Large intestine (tissue), 3 donors: ENCODE measurements at regions not wholly inside any gene's neighbourhood (a gene's known extent, or its start where the extent isn't known, plus 50 kb on each side); places are given as distances from the start of the nearest gene placed in this dataset.

ENCODE experiments used
- DNase-seq, 2 donors: peaks; one replicate each; pipeline versions ENCODE4 v3.0.0 to v3.0.0-alpha.2; 2013
- H3K27ac ChIP-seq: one replicate; pipeline ENCODE4 v1.5.1; 2013; ENCODE audit warnings: low read length
- H3K27me3 ChIP-seq: 2 replicates; pipeline ENCODE4 v1.6.1; 2013; ENCODE audit warnings: low read length; ENCODE audit not compliant: control insufficient read depth, insufficient read depth
- H3K36me3 ChIP-seq: 2 replicates; pipeline ENCODE4 v1.6.1; 2013; ENCODE audit warnings: low read length; ENCODE audit not compliant: control insufficient read depth, insufficient read depth
- H3K4me1 ChIP-seq: one replicate; pipeline ENCODE4 v1.6.1; 2013; ENCODE audit warnings: low read length; ENCODE audit not compliant: control insufficient read depth, insufficient read depth
- H3K4me3 ChIP-seq: one replicate; pipeline ENCODE4 v1.5.1; 2013; ENCODE audit warnings: low read length
- H3K9me3 ChIP-seq: one replicate; pipeline ENCODE4 v1.6.1; 2013; ENCODE audit warnings: mild to moderate bottlenecking, low read depth, low read length, moderate library complexity; ENCODE audit not compliant: control insufficient read depth
- WGBS: methylation state at CpG from one replicate; pipeline ENCODE4 v1.1.5; 2013; ENCODE audit warnings: low lambda C conversion rate; ENCODE audit not compliant: insufficient coverage; 5-methylcytosine and 5-hydroxymethylcytosine counted together

DNA sequence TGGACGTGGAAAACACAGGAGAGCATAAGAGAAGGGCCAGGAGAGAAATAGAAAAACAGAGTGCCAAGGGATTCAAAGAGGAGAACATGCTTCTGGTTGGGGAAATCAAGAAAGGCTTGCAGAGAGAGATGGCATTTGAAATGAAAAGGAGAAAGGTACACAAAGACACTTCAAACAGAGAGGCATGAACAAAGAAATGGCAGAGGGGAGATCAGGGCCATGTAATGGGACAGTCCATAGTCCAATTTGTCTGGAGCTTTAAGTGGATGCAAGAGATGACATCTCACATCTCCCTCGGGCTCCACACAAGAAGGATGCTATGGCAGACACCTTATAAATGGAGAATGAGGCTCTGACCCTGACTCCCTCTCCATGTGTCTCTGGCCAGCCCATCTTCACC lies 331.1 kb downstream of the MLLT3 start:
- WGBS, result 57% methylated on average over 1 of the region's 2 CpGs
- Histone ChIP-seq H3K4me3 (no peak overlapping the region), H3K9me3 (no peaks in the 10 kb centered on the region), H3K36me3 (no peaks in the 10 kb centered on the region), H3K27ac (no peak overlapping the region), H3K27me3 (no peaks in the 10 kb centered on the region), H3K4me1 (no peaks in the 10 kb centered on the region)
- no peak for DNase-seq

GRCh38 chr9:20290257-20290656 lies 332.0 kb downstream of the MLLT3 start:
- no peak for DNase-seq
- WGBS, result no CpG with 5 or more reads among the region's 6 CpGs
- H3K9me3 ChIP-seq, result no peaks in the 10 kb centered on the region
- H3K27me3 ChIP-seq, result no peaks in the 10 kb centered on the region
- no peaks in the 10 kb centered on the region for H3K4me1 ChIP-seq
- H3K4me3 ChIP-seq, result no peak overlapping the region
- no peak overlapping the region for H3K27ac ChIP-seq
- no peaks in the 10 kb centered on the region for H3K36me3 ChIP-seq

DNA sequence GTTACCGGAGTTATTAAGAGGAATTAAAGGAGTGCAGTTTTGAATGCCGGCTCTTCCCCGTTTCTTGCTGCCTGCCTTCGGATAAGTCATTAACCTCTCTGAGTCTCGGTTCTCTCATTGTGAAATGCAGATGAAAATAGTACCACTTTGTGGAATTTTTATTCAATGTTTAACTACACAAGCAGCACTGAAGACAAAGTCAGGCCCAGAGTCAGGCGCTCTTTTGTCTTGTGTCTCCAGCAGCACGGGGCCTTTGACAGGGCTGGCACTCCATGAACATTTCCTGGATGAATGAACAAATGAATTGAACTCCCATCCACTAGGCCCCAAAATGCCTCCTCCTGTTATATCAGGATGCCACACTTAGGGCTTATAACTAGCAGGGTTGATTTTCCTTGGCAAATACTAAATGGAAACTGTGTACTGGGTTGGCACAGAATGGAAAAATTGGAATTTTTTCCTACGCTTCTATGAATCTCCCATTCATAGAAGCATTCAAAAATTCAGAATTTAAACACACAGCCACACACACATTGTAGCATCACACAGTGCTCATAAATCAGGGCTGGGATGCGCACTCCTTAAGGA lies 332.8 kb downstream of the MLLT3 start:
- Histone ChIP-seq H3K27me3 (no peaks in the 10 kb centered on the region), H3K36me3 (no peaks in the 10 kb centered on the region)

DNA sequence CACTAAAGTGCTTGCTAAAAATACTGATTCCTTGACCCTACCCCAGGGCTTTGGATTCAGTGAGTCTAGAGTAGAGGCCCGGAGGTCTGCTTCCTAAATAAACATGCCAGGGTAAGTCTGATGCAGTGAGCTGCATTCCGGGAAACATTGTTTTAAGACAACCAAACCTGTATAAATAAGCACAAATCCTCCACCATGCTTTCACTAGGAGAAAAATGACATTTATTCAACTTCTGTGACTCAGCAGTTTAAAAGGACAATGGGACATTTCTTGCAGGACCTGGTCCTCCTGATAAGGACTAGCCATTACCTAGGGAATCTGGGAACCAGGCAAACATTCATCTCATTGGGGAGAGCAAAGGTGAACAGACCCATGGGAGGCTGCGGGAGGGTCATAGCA lies 335.3 kb downstream of the MLLT3 start:
- Histone ChIP-seq H3K27me3 (no peaks in the 10 kb centered on the region), H3K9me3 (no peaks in the 10 kb centered on the region), H3K36me3 (no peaks in the 10 kb centered on the region), H3K27ac (no peak overlapping the region), H3K4me1 (no peaks in the 10 kb centered on the region), H3K4me3 (no peak overlapping the region)
- no peak for DNase-seq
- WGBS, result 100% methylated on average over 1 of the region's 3 CpGs

More for the DNA sequence above, 332.8 kb downstream of the MLLT3 start:
- Histone ChIP-seq H3K27ac (no peak overlapping the region), H3K4me1 (no peaks in the 10 kb centered on the region), H3K4me3 (no peak overlapping the region), H3K9me3 (no peaks in the 10 kb centered on the region)
- WGBS, result no CpG with 5 or more reads among the region's 9 CpGs
- no peak for DNase-seq

DNA sequence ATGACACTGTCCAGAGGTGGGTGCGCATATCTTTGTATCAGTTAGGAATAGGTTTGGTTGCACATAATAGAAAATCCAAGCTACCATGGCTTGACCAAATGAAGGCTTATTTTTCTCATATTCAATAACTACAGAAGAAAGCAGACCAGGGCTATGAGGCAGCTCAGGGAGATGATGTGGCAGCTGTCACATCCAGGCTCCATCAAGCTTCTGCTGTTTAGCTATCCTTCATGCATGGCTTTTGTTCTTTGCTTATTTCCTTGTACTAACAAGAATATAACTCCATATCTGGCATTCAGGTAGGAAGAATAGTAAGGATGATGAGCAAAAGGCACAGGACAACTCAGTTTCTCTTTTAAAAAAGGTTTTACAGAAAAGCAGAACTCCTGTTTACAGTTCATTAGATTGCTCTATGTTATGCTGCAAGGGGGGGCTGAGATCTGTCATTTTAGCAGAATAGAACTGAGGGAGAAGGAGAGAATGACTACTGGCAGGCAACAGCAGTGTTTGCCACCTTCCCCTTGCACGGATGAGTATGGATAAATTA lies 336.1 kb downstream of the MLLT3 start:
- Histone ChIP-seq H3K4me1 (no peaks in the 10 kb centered on the region), H3K4me3 (no peak overlapping the region), H3K27ac (no peak overlapping the region), H3K27me3 (no peaks in the 10 kb centered on the region), H3K36me3 (no peaks in the 10 kb centered on the region), H3K9me3 (no peaks in the 10 kb centered on the region)
- whole genome bisulfite sequencing, result 100% methylated on average over 1 of the region's 2 CpGs
- DNase-seq, result no peak

DNA sequence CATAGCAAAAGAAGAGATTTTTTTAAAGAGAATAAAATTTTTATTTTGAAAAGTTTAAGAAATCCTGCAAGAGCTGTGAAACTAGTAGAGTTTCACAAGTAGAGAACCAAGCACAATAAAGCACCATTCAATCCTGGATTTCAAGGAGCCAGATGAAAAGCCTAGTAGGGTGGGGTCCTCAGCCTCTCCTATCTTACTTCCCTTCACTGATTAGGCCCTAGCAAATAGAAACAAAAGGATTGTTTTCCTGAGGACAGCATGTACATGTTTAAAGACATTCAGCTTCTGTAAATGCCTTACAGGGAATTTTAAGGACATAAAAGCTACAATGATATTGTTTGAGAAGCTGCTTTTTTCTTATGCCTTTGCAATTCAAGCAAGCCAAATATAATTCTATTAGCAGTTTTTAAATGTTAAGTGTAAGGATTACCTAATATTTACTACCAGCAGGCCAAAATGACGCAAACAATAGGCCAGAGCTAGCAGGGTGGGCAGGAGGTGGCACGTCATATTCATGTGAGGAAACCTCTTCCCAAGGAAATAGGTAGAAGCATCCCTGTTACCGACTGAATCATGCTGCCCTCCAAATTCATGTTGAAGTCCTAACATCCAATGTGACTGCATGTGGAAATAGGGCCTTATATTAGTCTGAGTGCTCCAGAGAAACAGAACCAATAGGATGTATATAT lies 337.6 kb downstream of the MLLT3 start:
- no peaks in the 10 kb centered on the region for H3K36me3 ChIP-seq
- DNase-seq, result no peak
- no peaks in the 10 kb centered on the region for H3K27me3 ChIP-seq
- no peaks in the 10 kb centered on the region for H3K9me3 ChIP-seq
- no CpG with 5 or more reads among the region's 3 CpGs for WGBS
- no peak overlapping the region for H3K27ac ChIP-seq
- no peaks in the 10 kb centered on the region for H3K4me1 ChIP-seq
- no peak overlapping the region for H3K4me3 ChIP-seq

DNA sequence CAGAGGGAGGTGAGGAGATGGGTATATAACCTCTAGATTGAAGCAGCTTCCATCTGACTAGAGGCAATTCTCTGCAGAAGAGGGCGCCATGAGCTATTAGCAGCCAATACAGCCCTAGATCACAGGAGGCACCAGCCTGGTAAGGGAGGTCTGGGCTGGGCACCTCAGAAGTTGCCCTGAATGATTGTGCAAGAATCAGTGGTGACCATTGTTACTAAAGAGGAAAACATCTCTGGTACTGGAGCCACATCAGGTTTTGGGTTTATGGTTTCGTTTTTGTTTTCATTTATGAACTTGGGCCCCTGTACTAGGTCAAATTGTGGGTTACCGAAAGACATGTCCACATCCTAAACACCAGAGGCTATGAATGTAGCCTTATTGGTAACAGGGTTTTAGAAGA lies 342.0 kb downstream of the MLLT3 start:
- Histone ChIP-seq H3K4me3 (no peak overlapping the region), H3K36me3 (no peaks in the 10 kb centered on the region), H3K27me3 (no peaks in the 10 kb centered on the region), H3K27ac (no peak overlapping the region), H3K9me3 (no peaks in the 10 kb centered on the region), H3K4me1 (no peaks in the 10 kb centered on the region)
- no CpG with 5 or more reads among the region's 3 CpGs for WGBS
- no peak for DNase-seq

GRCh38 chr9:20276762-20277161 lies 345.5 kb downstream of the MLLT3 start:
- Histone ChIP-seq H3K36me3 (no peaks in the 10 kb centered on the region), H3K4me3 (no peak overlapping the region), H3K27me3 (no peaks in the 10 kb centered on the region), H3K27ac (no peak overlapping the region), H3K4me1 (no peaks in the 10 kb centered on the region), H3K9me3 (no peaks in the 10 kb centered on the region)
- WGBS, result no CpG with 5 or more reads among the region's 2 CpGs
- no peak for DNase-seq

- no peak for DNase-seq
- 70% methylated on average over 1 of the region's 2 CpGs for WGBS
- no peak overlapping the region for H3K4me3 ChIP-seq
- no peaks in the 10 kb centered on the region for H3K9me3 ChIP-seq
- H3K4me1 ChIP-seq, result no peaks in the 10 kb centered on the region
- no peak overlapping the region for H3K27ac ChIP-seq
- H3K36me3 ChIP-seq, result no peaks in the 10 kb centered on the region
- H3K27me3 ChIP-seq, result peaks cover 2% of the 10 kb centered on the region
Observed at GRCh38 chr9:20271723-20272122, 350.6 kb downstream of the MLLT3 start.

GRCh38 chr9:20271096-20271495 lies 351.2 kb downstream of the MLLT3 start:
- no peaks in the 10 kb centered on the region for H3K36me3 ChIP-seq
- no peak overlapping the region for H3K27ac ChIP-seq
- no peak for DNase-seq
- H3K4me1 ChIP-seq, result no peaks in the 10 kb centered on the region
- no peaks in the 10 kb centered on the region for H3K9me3 ChIP-seq
- WGBS, result 40% methylated on average over 1 of the region's 1 CpG
- H3K4me3 ChIP-seq, result no peak overlapping the region
- peaks cover 2% of the 10 kb centered on the region for H3K27me3 ChIP-seq

GRCh38 chr9:20270161-20270560 lies 352.1 kb downstream of the MLLT3 start:
- WGBS, result no CpG with 5 or more reads among the region's 1 CpG

More at GRCh38 chr9:20270161-20270560, 352.1 kb downstream of the MLLT3 start:
- Histone ChIP-seq H3K9me3 (no peaks in the 10 kb centered on the region), H3K27ac (no peak overlapping the region), H3K4me3 (no peak overlapping the region), H3K4me1 (no peaks in the 10 kb centered on the region), H3K36me3 (no peaks in the 10 kb centered on the region), H3K27me3 (peaks cover 2% of the 10 kb centered on the region)
- no peak for DNase-seq
